ENCODE measurements at regions not wholly inside any gene's neighbourhood (a gene's known extent, or its start where the extent isn't known, plus 50 kb on each side); places are given as distances from the start of the nearest gene placed in this dataset.
"Not testable (repeated sequence)": the region's sequence is repeated elsewhere in the genome, so short reads cannot be mapped to it uniquely, and the experiment has no call there.

DNA sequence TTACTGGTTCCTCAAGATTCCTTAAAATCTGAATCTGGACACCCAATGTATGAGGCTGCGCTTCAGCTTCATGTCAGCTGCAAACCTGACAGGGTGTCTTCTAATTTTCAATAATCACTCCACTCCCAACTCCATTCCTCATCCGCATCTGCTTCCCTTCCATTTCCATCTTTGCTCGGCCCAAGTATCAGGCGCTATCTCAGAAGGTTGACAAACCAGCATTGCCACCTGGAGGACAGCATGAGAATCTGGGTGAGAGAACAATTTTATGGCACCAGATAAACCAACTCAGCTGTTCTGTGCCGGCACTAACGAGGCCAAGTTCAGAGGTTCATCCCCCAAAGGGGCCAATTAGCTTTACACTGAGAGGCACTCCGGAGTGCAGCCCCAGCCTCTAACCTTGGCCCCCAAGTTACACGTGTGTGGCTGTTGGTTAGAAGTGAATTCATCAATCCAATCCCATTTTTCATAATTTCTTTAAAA, 79.1 kb upstream of the LMO2 start:
- peak; percentile 79 for DNase-seq (ENCODE audit: low spot score)

DNA sequence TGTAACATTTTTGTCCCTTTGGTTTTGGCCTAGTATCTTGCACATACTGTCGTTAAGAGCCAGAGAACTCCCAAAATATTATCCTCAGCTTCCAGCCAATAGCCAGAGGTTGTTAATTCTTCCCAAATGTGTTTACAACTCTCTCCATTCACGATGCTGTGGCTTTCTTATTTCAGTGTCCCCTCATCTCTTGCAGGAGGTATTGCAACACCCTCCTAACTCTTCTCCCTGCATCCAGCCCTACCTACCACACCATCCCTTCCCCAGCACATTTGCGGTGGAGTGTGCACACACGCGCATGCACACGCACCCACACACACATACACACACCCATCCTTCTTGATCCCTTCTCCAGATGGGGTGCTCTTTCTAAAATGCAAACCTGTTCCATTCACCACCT, 75.6 kb upstream of the LMO2 start:
- DNase-seq (ENCODE audit: low spot score) = no peak

GRCh38 chr11:33965032-33965431, 73.2 kb upstream of the LMO2 start:
- no peak for DNase-seq (ENCODE audit: low spot score)

DNA sequence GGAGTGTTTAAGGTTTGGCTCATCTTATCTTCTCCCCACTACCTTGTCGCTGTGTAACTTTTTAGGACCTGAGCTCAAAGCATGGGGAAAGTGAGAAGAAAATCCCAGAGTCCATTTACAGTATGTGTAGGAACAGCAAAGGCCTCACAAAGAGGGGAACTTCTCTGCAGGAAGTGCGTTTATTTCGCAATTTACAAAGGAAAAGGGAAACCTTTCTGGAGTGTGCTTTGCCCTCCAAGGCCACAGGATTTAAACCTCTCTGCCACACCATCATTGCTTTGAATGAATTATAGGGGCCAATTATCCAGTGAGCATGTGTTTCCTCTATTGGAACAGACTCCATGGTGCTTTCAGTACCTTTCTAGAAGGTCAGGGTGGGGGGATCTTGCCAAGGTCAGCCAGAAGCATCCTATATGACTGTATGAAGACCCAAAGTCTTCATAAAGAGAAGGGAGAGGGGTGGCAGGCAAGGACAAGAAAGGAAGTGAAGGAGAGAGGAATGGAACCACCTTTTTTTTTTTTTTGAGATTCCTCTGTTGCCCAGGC, 68.1 kb upstream of the LMO2 start:
- no peak for DNase-seq (ENCODE audit: low spot score)

DNA sequence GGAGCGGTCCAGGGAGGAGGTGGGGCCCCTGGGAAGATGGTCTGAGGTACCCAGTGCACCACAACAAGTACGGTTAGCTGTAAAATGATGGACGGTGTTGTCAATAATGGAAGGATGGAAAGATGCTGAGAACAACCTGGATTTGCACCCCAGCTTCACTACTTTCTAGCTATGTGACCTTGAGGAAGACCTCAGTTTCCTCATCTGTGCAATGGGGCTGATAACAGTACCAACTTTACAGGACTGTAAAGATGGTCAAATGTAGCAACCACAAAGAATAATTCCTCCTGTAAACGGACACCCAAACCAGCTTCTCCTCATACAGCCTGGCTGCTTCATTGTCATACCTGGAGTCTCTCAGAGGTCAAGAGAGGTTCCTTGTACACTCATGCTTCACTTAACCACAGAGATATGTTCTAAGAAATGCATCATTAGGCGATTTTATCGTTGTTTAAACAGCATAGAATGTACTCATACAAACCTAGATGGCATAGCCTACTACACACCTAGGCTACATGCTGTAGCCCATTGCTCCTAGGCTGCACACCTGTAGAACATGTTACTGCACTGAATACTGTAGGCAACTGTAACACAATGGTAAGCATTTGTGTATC, 65.5 kb upstream of the LMO2 start:
- DNase-seq (ENCODE audit: low spot score) = no peak

GRCh38 chr11:33956611-33957010, 64.7 kb upstream of the LMO2 start:
- no peak for DNase-seq (ENCODE audit: low spot score)

- DNase-seq (ENCODE audit: low spot score) = no peak
Observed at GRCh38 chr11:33953289-33953688, 61.4 kb upstream of the LMO2 start.

- no peak for DNase-seq (ENCODE audit: low spot score)
Observed at GRCh38 chr11:33952805-33953204, 60.9 kb upstream of the LMO2 start.

GRCh38 chr11:33949252-33949913, 57.5 kb upstream of the LMO2 start:
- no peak for DNase-seq (ENCODE audit: low spot score)

GRCh38 chr11:33948494-33948893, 56.6 kb upstream of the LMO2 start:
- DNase-seq (ENCODE audit: low spot score) = no peak

GRCh38 chr11:33947918-33948317, 56.0 kb upstream of the LMO2 start:
- not testable (repeated sequence) for DNase-seq (ENCODE audit: low spot score)

DNA sequence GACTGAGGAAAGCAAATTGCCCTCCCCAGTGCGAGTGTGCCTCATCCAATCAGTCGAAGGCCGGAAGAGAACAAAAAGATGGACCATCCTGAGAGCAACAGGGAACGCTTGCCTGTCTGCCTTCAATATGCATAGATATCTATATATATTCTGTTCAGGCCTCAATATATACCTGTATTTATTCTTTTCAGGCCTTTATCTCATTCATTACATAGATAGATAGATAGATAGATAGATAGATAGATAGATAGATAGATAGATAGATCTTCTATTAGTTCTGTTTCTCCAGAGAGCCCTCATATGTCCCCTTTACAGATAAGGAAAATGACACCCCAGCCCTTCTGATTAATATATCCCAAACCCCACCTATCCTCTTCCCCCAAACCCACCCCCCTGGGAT, 55.1 kb upstream of the LMO2 start:
- DNase-seq (ENCODE audit: low spot score) = no peak

DNA sequence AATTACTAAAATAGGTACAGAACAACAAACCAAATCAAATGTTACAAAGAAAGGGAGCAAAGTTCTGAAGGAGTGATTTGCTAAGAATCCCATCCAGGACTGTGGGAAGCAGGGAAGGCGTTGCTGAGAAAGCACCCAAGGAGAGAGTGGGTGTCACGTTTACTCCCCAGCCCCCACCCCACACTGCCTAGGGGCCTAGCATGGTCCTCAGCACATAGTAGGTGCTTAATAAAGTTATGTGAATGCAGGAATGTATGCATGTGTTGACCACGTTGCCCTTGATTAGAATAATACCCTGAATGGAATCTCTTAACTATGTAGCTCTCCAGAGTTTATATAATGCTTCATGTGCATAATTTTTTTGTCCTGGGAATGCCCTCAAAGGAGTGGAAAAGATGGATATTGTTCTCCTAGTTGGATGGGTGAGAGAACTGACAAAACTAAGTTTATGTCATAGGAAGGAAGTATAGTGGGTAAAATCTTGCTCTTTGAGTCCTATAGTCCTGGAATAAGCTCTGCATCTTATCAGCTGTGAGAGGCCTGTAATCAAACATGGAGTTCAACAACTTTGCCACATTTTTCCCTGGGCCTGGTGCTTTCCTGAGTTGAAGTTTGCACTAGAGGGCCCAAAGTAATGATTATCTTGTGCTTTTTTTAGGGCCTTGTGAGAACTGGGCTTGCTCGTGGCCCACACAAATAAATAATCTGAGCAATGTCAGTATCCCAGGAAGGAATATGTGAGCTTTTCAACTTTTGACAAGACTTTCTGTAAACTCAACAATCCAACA, 53.8 kb upstream of the LMO2 start:
- no peak for DNase-seq (ENCODE audit: low spot score)

DNA sequence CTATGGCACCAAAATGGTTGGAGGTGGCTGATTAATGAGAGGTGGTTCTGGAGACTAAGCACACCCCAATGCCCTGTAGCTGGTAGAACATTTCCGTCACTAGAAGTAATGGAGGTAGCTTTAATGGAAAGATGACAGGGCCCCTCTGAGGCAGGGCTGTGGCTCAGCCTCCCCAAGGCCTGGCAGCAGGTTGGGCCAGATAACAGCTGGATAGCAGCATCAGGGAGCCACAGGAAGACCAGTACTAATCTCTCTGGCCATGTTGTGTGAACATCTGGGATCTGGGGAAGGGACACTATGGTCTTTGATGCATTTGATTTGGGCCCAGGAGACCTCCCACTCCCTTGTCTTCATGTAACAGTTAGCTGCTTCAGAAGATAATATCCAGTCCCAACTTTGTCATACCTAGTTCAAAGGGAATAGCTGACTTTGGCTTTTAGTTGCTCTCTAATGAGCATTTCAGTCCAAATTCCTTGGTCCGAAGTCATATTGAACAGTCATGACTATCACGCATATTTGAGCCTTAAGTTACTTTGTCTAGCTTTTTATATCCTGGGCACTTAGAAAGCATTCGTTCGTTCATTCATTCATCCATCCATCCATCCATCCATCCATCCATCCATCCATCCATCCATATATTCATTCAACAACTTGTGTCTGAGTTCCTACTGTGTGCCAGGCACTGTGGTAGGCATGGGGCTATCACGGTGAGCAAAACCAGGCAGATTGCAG, 53.0 kb upstream of the LMO2 start:
- DNase-seq (ENCODE audit: low spot score) = no peak

- no peak for DNase-seq (ENCODE audit: low spot score)
Observed at GRCh38 chr11:33944345-33944692, 52.4 kb upstream of the LMO2 start.

DNA sequence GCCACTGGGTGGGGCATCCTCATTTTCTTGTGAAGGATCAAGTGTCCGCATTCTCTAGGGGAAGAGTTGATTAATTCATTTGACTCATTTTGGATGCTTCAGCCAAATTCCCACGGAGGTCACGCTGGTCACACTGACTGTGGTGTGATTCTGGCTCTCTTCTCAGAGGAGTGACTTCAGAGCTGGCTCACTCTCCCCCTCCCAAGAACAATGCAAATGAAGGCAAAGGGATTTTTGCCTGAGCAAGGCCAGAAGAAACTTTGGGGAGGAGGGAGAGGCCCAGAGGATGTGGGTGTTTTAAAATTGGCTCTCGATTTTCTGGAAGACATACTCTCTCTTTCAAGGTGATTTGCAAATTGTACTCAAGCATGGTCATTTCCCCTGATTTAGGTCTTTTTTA, 51.1 kb upstream of the LMO2 start:
- no peak for DNase-seq (ENCODE audit: low spot score)

DNA sequence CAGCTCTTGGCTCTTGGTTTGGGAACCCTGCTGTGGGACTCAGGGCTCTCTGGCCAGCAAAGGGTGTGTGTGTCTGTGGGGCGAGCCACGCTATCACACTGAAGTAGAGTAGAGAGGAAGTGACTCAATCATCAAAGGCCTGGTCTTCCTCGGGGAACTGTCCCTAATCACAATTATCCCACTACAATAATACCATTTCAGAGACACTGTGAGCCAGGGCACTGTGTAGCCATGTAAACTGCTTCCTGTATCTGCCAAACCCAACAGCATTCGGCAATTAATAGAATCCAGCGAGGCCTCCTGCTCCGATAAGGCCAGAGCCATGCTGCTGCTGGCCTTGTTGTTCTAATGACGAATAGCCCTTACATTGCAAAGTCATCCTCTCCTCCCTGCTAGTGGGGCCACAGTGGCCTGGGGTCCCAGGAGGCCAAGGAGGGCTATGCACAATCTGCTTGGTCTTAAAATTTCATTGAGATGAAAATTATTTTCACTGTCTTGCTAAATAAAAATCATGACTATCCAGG, 49.8 kb upstream of the LMO2 start:
- no peak for DNase-seq (ENCODE audit: low spot score)

Measured in D341Med (cell line).